Nephron progenitor cell (in vitro differentiated cells): ENCODE measurements at regions not wholly inside any gene's neighbourhood (a gene's known extent, or its start where the extent isn't known, plus 50 kb on each side); places are given as distances from the start of the nearest gene placed in this dataset.

Source experiments
- DNase-seq: peaks from one replicate; pipeline ENCODE4 v3.0.0; 2021
- H3K27ac Mint-ChIP-seq: 2 replicates; pipeline ENCODE4 v1.8.0; 2021; ENCODE audit warnings: mild to moderate bottlenecking, moderate library complexity, mixed read lengths
- H3K27me3 Mint-ChIP-seq: 2 replicates; pipeline ENCODE4 v1.8.0; 2021; ENCODE audit warnings: mild to moderate bottlenecking, low read depth, mixed read lengths; ENCODE audit not compliant: poor library complexity
- H3K36me3 Mint-ChIP-seq: 2 replicates; pipeline ENCODE4 v1.8.0; 2021; ENCODE audit warnings: low read depth, mixed read lengths
- H3K4me1 Mint-ChIP-seq: 2 replicates; pipeline ENCODE4 v1.8.0; 2021; ENCODE audit warnings: mixed read lengths
- H3K4me3 Mint-ChIP-seq: 2 replicates; pipeline ENCODE4 v1.8.0; 2021; ENCODE audit warnings: mild to moderate bottlenecking, moderate library complexity, mixed read lengths
- H3K9me3 Mint-ChIP-seq: 2 replicates; pipeline ENCODE4 v1.8.0; 2021; ENCODE audit warnings: mild to moderate bottlenecking, moderate library complexity, mixed read lengths
- TF ChIP-seq, protein P1 (sequence below): fragments of 200-600 bp; sonication (generic); IDR thresholded peaks from 2 replicates; pipeline ENCODE4 v1.5.0; 2021; ENCODE audit warnings: antibody characterized with exemption

DNA sequence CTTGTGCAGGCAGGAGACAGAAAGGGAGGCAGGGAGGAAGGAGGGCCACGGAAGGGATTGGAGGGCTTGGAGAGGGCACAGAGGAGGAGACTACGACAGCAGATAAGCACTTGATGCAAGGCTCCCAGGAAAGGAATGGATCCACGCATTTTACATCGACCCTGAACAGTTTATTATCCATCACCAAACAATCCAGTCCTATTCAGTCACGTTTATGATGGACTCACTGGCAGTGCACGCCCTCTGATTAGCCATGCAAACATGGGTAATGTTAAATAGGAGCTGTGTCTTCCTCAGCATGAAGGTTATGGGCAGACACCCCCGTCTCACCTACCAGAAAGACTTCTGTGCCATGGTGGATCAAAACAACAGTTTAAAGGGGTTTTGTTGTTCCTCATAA lies 80.2 kb upstream of the SNRK start:
- TF ChIP-seq, protein P1, sequence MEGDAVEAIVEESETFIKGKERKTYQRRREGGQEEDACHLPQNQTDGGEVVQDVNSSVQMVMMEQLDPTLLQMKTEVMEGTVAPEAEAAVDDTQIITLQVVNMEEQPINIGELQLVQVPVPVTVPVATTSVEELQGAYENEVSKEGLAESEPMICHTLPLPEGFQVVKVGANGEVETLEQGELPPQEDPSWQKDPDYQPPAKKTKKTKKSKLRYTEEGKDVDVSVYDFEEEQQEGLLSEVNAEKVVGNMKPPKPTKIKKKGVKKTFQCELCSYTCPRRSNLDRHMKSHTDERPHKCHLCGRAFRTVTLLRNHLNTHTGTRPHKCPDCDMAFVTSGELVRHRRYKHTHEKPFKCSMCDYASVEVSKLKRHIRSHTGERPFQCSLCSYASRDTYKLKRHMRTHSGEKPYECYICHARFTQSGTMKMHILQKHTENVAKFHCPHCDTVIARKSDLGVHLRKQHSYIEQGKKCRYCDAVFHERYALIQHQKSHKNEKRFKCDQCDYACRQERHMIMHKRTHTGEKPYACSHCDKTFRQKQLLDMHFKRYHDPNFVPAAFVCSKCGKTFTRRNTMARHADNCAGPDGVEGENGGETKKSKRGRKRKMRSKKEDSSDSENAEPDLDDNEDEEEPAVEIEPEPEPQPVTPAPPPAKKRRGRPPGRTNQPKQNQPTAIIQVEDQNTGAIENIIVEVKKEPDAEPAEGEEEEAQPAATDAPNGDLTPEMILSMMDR: no peak
- H3K36me3 Mint-ChIP-seq: no peaks in the 10 kb centered on the region
- peaks cover 25% of the 10 kb centered on the region for H3K4me1 Mint-ChIP-seq
- no peak overlapping the region for H3K4me3 Mint-ChIP-seq
- no peaks in the 10 kb centered on the region for H3K9me3 Mint-ChIP-seq
- H3K27me3 Mint-ChIP-seq: peaks cover 6% of the 10 kb centered on the region
- H3K27ac Mint-ChIP-seq: no peak overlapping the region
- DNase-seq: no peak

DNA sequence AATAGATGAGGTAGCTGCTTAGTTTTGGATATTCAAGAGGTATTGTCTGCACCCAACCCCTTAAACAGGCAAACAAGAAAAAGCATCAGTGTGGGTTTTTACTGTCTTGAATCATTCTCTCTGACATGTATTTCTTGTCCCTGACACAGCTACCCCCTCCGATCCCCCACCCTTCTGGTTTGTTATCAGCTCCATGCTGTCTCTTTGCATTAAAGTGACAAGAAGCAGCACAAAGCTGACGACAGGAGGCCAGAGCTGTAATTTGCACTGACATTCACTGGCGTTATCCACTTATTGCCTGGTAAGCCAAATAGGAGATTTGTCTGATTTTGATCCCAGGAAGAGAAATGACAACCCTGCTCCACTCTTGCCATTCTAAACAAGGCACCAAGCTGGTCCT lies 83.3 kb upstream of the SNRK start:
- Mint-ChIP-seq H3K27me3 (peaks cover 7% of the 10 kb centered on the region), H3K27ac (no peak overlapping the region), H3K9me3 (peaks cover 23% of the 10 kb centered on the region), H3K4me3 (no peak overlapping the region), H3K36me3 (no peaks in the 10 kb centered on the region), H3K4me1 (peaks cover 17% of the 10 kb centered on the region)
- no peak for DNase-seq
- TF ChIP-seq, protein P1: no peak

DNA sequence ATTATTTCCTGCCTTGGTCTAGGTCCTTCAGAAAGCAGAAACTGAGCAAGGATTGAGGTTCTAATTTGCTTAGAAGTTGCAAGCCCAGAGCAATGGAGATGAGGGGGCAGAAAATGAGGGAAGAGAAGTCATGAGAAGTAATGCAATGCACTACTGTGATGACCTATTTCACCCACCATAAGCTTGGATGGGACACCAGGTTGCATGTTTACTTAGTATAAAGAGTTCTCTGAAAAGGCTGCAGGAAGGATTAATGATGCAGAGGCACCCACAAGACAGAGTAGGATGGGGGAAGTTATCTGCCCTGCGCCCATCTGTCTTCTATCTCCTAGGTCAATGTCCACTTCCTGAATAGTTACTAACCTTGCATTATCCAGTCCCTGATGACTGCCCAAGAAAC lies 84.8 kb upstream of the SNRK start:
- peaks cover 23% of the 10 kb centered on the region for H3K9me3 Mint-ChIP-seq
- H3K36me3 Mint-ChIP-seq: no peaks in the 10 kb centered on the region
- TF ChIP-seq, protein P1: no peak
- peaks cover 7% of the 10 kb centered on the region for H3K27me3 Mint-ChIP-seq
- no peak overlapping the region for H3K27ac Mint-ChIP-seq
- H3K4me3 Mint-ChIP-seq: no peak overlapping the region
- no peak for DNase-seq
- peaks cover 9% of the 10 kb centered on the region for H3K4me1 Mint-ChIP-seq

DNA sequence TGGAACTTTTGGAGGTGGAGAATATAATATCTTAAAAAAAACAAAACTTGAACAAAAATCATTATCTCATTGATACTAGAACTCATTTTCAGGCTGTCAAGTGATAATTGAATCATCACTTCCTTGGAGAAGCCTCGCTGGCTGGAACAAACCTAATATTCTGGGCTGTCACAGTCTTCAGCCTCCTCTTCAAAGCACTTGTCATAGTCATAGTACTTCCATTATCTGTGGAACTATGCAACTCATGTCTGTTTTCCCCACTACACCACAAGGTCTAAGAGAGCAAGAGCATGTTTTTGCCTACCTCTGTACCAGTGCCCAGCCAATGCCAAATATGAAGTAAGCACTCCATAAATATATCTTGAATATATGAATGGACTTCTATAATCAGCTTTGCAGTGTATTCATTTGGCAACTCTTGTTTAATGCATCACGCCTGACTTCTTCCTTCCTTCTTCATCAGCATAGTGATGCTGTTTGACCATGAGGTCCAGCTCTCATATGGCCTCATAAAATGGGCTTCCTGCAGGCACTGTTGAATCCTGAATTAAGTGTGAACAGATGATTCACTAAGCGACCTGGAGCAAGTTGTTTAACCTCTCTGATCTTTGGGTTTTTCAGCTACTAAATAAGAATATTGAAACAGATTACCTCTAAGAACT lies 86.6 kb upstream of the SNRK start:
- Mint-ChIP-seq H3K9me3 (peaks cover 23% of the 10 kb centered on the region), H3K4me1 (no peaks in the 10 kb centered on the region), H3K4me3 (no peak overlapping the region), H3K27ac (no peak overlapping the region), H3K27me3 (peaks cover 5% of the 10 kb centered on the region), H3K36me3 (no peaks in the 10 kb centered on the region)
- TF ChIP-seq, protein P1: no peak
- DNase-seq: no peak

DNA sequence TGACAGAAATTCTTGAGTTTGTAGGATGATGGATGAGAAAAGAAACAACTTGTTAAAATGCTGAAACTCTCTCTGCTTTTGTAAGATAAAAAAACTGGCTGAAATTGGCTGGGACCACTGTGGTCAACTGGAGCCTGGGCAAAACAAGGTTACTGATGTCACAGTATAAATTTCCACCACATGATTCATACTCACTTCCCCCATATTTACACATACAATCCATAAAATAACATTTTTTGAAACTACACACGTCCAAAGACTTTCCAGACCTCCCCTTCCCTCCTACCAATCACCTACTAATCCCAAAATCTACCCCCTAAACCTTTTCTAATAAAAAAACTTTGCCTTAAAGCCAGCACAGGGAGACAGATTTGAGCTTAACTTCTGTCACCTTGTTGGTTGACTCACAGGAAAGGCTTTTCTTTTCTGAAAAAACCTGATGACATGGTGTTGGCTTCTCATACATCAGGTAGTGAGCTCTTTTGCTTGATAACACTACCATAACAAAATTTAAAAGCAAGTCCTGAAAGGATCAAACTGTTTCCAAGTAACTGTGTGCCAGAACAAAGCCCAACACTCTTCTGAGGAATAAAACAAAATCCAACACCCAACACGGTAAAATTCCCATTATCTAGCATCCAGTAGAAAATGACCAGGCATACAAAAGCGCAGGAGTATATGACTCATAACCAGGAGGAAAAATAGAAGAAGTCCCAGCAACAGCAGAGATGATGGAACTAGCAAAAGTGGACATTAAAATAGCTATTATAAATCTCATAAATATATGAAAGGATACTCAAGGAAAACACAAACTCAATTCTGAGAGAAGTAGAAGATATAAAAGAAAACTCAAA lies 87.3 kb upstream of the SNRK start:
- H3K4me3 Mint-ChIP-seq: no peak overlapping the region
- peaks cover 11% of the 10 kb centered on the region for H3K27me3 Mint-ChIP-seq
- no peaks in the 10 kb centered on the region for H3K36me3 Mint-ChIP-seq
- no peak for DNase-seq
- H3K27ac Mint-ChIP-seq: no peak overlapping the region
- TF ChIP-seq, protein P1: no peak
- H3K9me3 Mint-ChIP-seq: peaks cover 23% of the 10 kb centered on the region
- no peaks in the 10 kb centered on the region for H3K4me1 Mint-ChIP-seq
